AG09309 (cell line): ENCODE measurements at regions not wholly inside any gene's neighbourhood (a gene's known extent, or its start where the extent isn't known, plus 50 kb on each side); places are given as distances from the start of the nearest gene placed in this dataset.

ENCODE experiments used
- DNase-seq: peaks from one replicate; pipeline ENCODE4 v3.0.0-alpha.2; 2010; ENCODE audit warnings: low read depth
- H3K4me3 ChIP-seq: 2 replicates; pipeline ENCODE4 v1.5.1; 2011; ENCODE audit warnings: mild to moderate bottlenecking, low read depth, low read length, moderate library complexity; ENCODE audit not compliant: control insufficient read depth
- TF ChIP-seq, protein P1 (sequence below): IDR thresholded peaks from 2 replicates; pipeline ENCODE4 v1.5.1; 2011; ENCODE audit warnings: mild to moderate bottlenecking, low read depth, low read length, inconsistent platforms; ENCODE audit not compliant: insufficient read depth, control insufficient read depth; ENCODE audit errors: missing control alignments

DNA sequence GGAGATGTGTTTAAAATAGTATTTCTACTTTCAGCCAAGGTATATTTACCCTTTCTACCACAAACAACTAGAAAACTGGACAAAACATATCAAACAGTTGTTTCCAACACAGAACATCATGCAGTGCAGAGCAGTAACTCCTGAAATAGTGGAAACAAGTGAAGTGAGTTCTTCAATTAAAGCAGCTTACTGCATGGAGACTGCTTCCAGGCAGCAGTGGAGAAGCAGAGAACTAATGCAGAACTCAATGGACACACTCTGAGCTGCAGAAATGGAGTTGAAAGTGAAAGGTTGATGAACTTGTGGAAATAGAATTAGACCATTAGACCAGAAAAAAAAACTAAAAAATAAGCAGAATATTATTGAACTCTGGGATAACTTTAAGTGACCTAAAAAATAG is 478.9 kb downstream of the CNTN6 start:
- no peak for DNase-seq
- TF ChIP-seq, protein P1, sequence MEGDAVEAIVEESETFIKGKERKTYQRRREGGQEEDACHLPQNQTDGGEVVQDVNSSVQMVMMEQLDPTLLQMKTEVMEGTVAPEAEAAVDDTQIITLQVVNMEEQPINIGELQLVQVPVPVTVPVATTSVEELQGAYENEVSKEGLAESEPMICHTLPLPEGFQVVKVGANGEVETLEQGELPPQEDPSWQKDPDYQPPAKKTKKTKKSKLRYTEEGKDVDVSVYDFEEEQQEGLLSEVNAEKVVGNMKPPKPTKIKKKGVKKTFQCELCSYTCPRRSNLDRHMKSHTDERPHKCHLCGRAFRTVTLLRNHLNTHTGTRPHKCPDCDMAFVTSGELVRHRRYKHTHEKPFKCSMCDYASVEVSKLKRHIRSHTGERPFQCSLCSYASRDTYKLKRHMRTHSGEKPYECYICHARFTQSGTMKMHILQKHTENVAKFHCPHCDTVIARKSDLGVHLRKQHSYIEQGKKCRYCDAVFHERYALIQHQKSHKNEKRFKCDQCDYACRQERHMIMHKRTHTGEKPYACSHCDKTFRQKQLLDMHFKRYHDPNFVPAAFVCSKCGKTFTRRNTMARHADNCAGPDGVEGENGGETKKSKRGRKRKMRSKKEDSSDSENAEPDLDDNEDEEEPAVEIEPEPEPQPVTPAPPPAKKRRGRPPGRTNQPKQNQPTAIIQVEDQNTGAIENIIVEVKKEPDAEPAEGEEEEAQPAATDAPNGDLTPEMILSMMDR, result no peak
- no peak overlapping the region for H3K4me3 ChIP-seq

GRCh38 chr3:1576047-1576446 is 483.2 kb downstream of the CNTN6 start:
- TF ChIP-seq, protein P1, result no peak
- DNase-seq, result no peak
- no peak overlapping the region for H3K4me3 ChIP-seq

GRCh38 chr3:1578124-1578806 is 485.4 kb downstream of the CNTN6 start:
- H3K4me3 ChIP-seq, result no peak overlapping the region
- DNase-seq, result no peak
- TF ChIP-seq, protein P1, result no peak

- H3K4me3 ChIP-seq, result no peak overlapping the region
- DNase-seq, result no peak
- TF ChIP-seq, protein P1, result no peak
Observed at GRCh38 chr3:1583044-1583443, 490.2 kb downstream of the CNTN6 start.

GRCh38 chr3:1587426-1587825 is 494.6 kb downstream of the CNTN6 start:
- TF ChIP-seq, protein P1, result no peak
- DNase-seq, result no peak
- no peak overlapping the region for H3K4me3 ChIP-seq

- no peak overlapping the region for H3K4me3 ChIP-seq
- no peak for DNase-seq
- TF ChIP-seq, protein P1, result no peak
Observed at GRCh38 chr3:1591327-1592028, 498.7 kb downstream of the CNTN6 start.
